ENCODE measurements at regions not wholly inside any gene's neighbourhood (a gene's known extent, or its start where the extent isn't known, plus 50 kb on each side); places are given as distances from the start of the nearest gene placed in this dataset.

GRCh38 chr14:103217538-103217937 is 94.3 kb downstream of the TNFAIP2 start:
- intact Hi-C loops (cut with DNase I), result no loop called here
- TF ChIP-seq, protein P1, sequence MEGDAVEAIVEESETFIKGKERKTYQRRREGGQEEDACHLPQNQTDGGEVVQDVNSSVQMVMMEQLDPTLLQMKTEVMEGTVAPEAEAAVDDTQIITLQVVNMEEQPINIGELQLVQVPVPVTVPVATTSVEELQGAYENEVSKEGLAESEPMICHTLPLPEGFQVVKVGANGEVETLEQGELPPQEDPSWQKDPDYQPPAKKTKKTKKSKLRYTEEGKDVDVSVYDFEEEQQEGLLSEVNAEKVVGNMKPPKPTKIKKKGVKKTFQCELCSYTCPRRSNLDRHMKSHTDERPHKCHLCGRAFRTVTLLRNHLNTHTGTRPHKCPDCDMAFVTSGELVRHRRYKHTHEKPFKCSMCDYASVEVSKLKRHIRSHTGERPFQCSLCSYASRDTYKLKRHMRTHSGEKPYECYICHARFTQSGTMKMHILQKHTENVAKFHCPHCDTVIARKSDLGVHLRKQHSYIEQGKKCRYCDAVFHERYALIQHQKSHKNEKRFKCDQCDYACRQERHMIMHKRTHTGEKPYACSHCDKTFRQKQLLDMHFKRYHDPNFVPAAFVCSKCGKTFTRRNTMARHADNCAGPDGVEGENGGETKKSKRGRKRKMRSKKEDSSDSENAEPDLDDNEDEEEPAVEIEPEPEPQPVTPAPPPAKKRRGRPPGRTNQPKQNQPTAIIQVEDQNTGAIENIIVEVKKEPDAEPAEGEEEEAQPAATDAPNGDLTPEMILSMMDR (IDR thresholded peaks at IDR 0.05), result no peak
- H3K9me3 ChIP-seq, result peaks cover 5% of the 10 kb centered on the region
- no peak overlapping the region for H3K4me3 ChIP-seq
- no peak overlapping the region for H3K27ac ChIP-seq
- H3K27me3 ChIP-seq (ENCODE audit: insufficient read depth in 3 of 3, low read length in 2 of 3), result peaks cover 0 to 28% (median 10%) of the 10 kb centered on the region in 3 donors
- no peak for ATAC-seq
- no peak for DNase-seq
- H3K4me1 ChIP-seq, result no peaks in the 10 kb centered on the region
- 87 to 96% (median 92%) methylated on average over 1 of the region's 1 CpG for WGBS, 3 donors
- H3K36me3 ChIP-seq (ENCODE audit: insufficient read depth in 1 of 2, low read depth in 1 of 2), result peaks cover 0 to 4% of the 10 kb centered on the region in 2 donors

DNA sequence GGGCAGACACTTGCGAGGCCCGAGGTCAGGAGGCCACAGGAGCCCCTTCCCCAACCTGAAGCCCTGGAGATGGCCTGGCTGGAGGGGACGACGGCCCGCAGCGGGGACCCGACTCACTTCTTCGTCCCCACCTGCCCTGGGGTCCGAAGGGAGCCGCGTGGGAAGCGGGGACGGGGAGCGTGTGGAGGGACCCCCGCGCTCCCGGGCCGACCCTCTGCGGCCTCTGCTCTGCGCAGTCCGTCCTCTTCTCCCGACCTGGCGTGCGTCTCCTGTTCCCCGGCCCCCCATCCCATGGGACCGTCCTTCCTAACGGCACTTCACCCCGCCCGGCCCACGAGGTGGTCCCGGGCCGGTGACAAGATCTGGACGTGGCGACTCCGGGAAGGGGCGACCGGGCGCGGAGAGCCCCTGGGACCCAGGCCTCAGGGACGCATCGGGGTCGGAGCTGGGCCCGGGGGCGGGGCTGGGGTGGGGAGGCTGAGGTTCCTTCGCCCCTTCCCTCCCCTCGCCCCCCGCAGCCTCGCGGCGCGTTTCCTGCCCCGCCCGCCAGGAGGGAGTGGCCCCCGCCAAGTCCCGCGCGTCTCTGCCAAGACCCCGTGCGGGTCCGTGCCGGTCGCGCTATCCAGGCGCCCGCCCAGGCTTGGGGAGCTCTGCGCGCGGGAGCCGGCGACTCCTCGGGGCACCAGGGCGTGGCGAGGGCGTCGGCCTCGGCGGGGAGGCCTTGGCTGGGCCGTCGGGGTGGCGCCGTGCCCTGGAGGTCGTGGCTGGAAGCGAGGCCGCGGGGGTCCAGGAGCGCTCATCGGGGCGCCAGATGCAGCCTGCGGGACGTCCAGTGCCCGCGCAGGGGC is 97.1 kb downstream of the TNFAIP2 start:
- TF ChIP-seq, protein P1 (IDR thresholded peaks at IDR 0.05), result no peak
- Histone ChIP-seq H3K4me1 (no peaks in the 10 kb centered on the region), H3K4me3 (peak overlapping the region; percentile 65), H3K27ac (no peak overlapping the region), H3K36me3 (ENCODE audit: insufficient read depth in 1 of 2, low read depth in 1 of 2) (no peaks in the 10 kb centered on the region), H3K27me3 (ENCODE audit: insufficient read depth in 3 of 3, low read length in 2 of 3) (peaks cover 0 to 31% (median 10%) of the 10 kb centered on the region in 3 donors), H3K9me3 (peaks cover 5% of the 10 kb centered on the region)
- ATAC-seq (peak in 3 of 4 donors; percentile 28 to 44 (median 32)), DNase-seq (peak in 1 of 2 donors; percentile 34)
- intact Hi-C loops (cut with DNase I), result no loop called here
- 14 to 20% (median 15%) methylated on average over 62 to 91 of the region's 92 CpGs for WGBS, 3 donors

GRCh38 chr14:103220982-103221641 is 97.9 kb downstream of the TNFAIP2 start:
- DNase-seq (no peak), ATAC-seq (no peak)
- no peaks in the 10 kb centered on the region for H3K36me3 ChIP-seq (ENCODE audit: insufficient read depth in 1 of 2, low read depth in 1 of 2)
- intact Hi-C loops (cut with DNase I), result no loop called here
- H3K9me3 ChIP-seq, result peaks cover 5% of the 10 kb centered on the region
- peak overlapping the region; percentile 65 for H3K4me3 ChIP-seq
- no peaks in the 10 kb centered on the region for H3K4me1 ChIP-seq
- peaks cover 0 to 36% (median 10%) of the 10 kb centered on the region in 3 donors for H3K27me3 ChIP-seq (ENCODE audit: insufficient read depth in 3 of 3, low read length in 2 of 3)
- 39 to 52% (median 48%) methylated on average over 30 of the region's 30 CpGs for WGBS, 3 donors
- no peak overlapping the region for H3K27ac ChIP-seq
- TF ChIP-seq, protein P1 (IDR thresholded peaks at IDR 0.05), result no peak

GRCh38 chr14:103221781-103222358 is 98.6 kb downstream of the TNFAIP2 start:
- H3K4me1 ChIP-seq, result no peaks in the 10 kb centered on the region
- H3K9me3 ChIP-seq, result peaks cover 5% of the 10 kb centered on the region
- peaks cover 0 to 36% (median 12%) of the 10 kb centered on the region in 3 donors for H3K27me3 ChIP-seq (ENCODE audit: insufficient read depth in 3 of 3, low read length in 2 of 3)
- H3K36me3 ChIP-seq (ENCODE audit: insufficient read depth in 1 of 2, low read depth in 1 of 2), result no peaks in the 10 kb centered on the region
- 87 to 94% (median 89%) methylated on average over 13 of the region's 13 CpGs for WGBS, 3 donors
- intact Hi-C loops (cut with DNase I), result no loop called here
- TF ChIP-seq, protein P1 (IDR thresholded peaks at IDR 0.05), result no peak
- no peak overlapping the region for H3K4me3 ChIP-seq
- ATAC-seq, result no peak
- no peak for DNase-seq
- H3K27ac ChIP-seq, result no peak overlapping the region

Measured in psoas muscle (tissue), 7 donors.